ENCODE measurements at regions not wholly inside any gene's neighbourhood (a gene's known extent, or its start where the extent isn't known, plus 50 kb on each side); places are given as distances from the start of the nearest gene placed in this dataset.

DNA sequence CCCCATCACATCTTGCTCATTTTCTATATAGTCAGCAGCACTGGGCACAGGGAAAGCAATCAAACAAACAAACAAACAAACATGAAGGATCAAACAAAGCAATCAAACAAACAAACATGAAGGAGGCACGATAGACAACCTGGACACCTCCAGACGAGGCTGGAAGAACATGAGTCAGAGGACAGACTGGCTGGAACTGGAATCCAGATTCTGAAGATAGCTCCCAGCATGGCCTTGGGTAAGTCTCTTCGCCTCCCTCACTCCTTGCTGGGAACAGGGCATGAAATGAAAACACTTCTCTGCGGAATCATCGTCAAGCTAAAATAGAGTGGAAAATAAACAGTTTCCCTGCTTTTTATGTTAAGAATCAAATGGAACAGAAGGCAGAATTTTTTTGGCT lies 984.8 kb downstream of the VRK1 start:
- no peaks in the 10 kb centered on the region for H3K27me3 ChIP-seq (ENCODE audit: control insufficient read depth in 1 of 2, insufficient read depth in 2 of 2, low read length in 2 of 2)
- no peaks in the 10 kb centered on the region for H3K4me1 ChIP-seq (ENCODE audit: insufficient read depth, low read length)
- intact Hi-C loops (cut with micrococcal nuclease; ENCODE audit: unreplicated experiment) (no loop called here), in situ Hi-C loops (cut with HindIII; ENCODE audit: extremely low pct_ligation_motif_present, low pct_unique_long_range_greater_than_20kb) (no loop called here)
- H3K27ac ChIP-seq (ENCODE audit: extremely low read length, insufficient read depth, low read length) = no peak overlapping the region
- H3K36me3 ChIP-seq (replicated peaks in 1 of 2; ENCODE audit: control insufficient read depth in 1 of 2, insufficient read depth in 2 of 2, low read length in 2 of 2) = no peaks in the 10 kb centered on the region
- WGBS (ENCODE audit: low lambda C conversion rate) = 47% methylated on average over 5 of the region's 5 CpGs
- DNase-seq (ENCODE audit: low spot score) = no peak
- H3K9ac ChIP-seq (ENCODE audit: insufficient read depth, low read depth, low read length) = no peak overlapping the region
- H3K4me3 ChIP-seq (replicated peaks in 1 of 3; ENCODE audit: insufficient read depth in 1 of 3, low read depth in 2 of 3, low read length in 3 of 3) = no peak overlapping the region
- H3K79me2 ChIP-seq (ENCODE audit: insufficient read depth, low read length) = no peaks in the 10 kb centered on the region
- no peak for FAIRE-seq
- ChIA-PET POLR2A (no interaction called here), CTCF (ENCODE audit: low intra/inter-chr PET ratio, low total read pairs) (no interaction called here)
- no TSS peak for BruUV-seq (replicated peaks)
- ATAC-seq = no peak
- H3K4me2 ChIP-seq (ENCODE audit: low read depth, low read length) = no peak overlapping the region
- H2AFZ ChIP-seq (ENCODE audit: low read length) = no peak overlapping the region
- TF ChIP-seq, protein P1, sequence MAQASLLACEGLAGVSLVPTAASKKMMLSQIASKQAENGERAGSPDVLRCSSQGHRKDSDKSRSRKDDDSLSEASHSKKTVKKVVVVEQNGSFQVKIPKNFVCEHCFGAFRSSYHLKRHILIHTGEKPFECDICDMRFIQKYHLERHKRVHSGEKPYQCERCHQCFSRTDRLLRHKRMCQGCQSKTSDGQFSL (CRISPR knock-in tag; IDR thresholded peaks at IDR 0.05) = no peak
- no peak for TF ChIP-seq SNAI1 (CRISPR knock-in tag; IDR thresholded peaks at IDR 0.05; ENCODE audit: borderline replicate concordance)
- no peak for TF ChIP-seq ZNF615 (CRISPR knock-in tag; IDR thresholded peaks at IDR 0.05; ENCODE audit: borderline replicate concordance)
- TF ChIP-seq ZNF260 (CRISPR knock-in tag; IDR thresholded peaks at IDR 0.05; ENCODE audit: borderline replicate concordance, low read depth) = no peak
- no peak for TF ChIP-seq ZNF274 (CRISPR knock-in tag; IDR thresholded peaks at IDR 0.05)
- TF ChIP-seq, protein P2, sequence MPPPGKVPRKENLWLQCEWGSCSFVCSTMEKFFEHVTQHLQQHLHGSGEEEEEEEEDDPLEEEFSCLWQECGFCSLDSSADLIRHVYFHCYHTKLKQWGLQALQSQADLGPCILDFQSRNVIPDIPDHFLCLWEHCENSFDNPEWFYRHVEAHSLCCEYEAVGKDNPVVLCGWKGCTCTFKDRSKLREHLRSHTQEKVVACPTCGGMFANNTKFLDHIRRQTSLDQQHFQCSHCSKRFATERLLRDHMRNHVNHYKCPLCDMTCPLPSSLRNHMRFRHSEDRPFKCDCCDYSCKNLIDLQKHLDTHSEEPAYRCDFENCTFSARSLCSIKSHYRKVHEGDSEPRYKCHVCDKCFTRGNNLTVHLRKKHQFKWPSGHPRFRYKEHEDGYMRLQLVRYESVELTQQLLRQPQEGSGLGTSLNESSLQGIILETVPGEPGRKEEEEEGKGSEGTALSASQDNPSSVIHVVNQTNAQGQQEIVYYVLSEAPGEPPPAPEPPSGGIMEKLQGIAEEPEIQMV (CRISPR knock-in tag; IDR thresholded peaks at IDR 0.05; ENCODE audit: low read depth) = no peak
- no peak for TF ChIP-seq ZNF124 (CRISPR knock-in tag; IDR thresholded peaks at IDR 0.05)
- no peak for TF ChIP-seq HDAC2 (CRISPR knock-in tag; IDR thresholded peaks at IDR 0.05)
- no peak for TF ChIP-seq CBX2 (IDR thresholded peaks at IDR 0.05; ENCODE audit: low read depth, low read length)
- TF ChIP-seq CBX2 (CRISPR knock-in tag; IDR thresholded peaks at IDR 0.05; ENCODE audit: low read depth) = no peak
- TF ChIP-seq FIP1L1 (IDR thresholded peaks at IDR 0.05; ENCODE audit: borderline replicate concordance, insufficient read depth, low read depth, low read length) = no peak
- TF ChIP-seq IKZF5 (CRISPR knock-in tag; IDR thresholded peaks at IDR 0.05) = no peak
- no peak for TF ChIP-seq RARG (CRISPR knock-in tag; IDR thresholded peaks at IDR 0.05; ENCODE audit: low read depth)
- no peak for TF ChIP-seq ZNF33B (CRISPR knock-in tag; IDR thresholded peaks at IDR 0.05)
- TF ChIP-seq CREB3 (CRISPR knock-in tag; IDR thresholded peaks at IDR 0.05) = no peak
- no peak for TF ChIP-seq ZMYM4 (CRISPR knock-in tag; IDR thresholded peaks at IDR 0.05)
- no peaks in the 10 kb centered on the region for H4K20me1 ChIP-seq (ENCODE audit: insufficient read depth, low read length)
- H3K9me3 ChIP-seq (ENCODE audit: low read length) = peaks cover 47% of the 10 kb centered on the region

Measured in HepG2 (cell line).